WERI-Rb-1 (cell line): ENCODE measurements at regions not wholly inside any gene's neighbourhood (a gene's known extent, or its start where the extent isn't known, plus 50 kb on each side); places are given as distances from the start of the nearest gene placed in this dataset.

Experiments
- DNase-seq: peaks from one replicate; pipeline ENCODE4 v3.0.0-alpha.2; 2020
- H3K27ac ChIP-seq: fragments of 250-450 bp; sonication (Bioruptor Pico); 2 replicates; pipeline ENCODE4 v1.5.1; 2020; ENCODE audit warnings: mild to moderate bottlenecking, moderate library complexity
- H3K27me3 ChIP-seq: fragments of 250-450 bp; sonication (Bioruptor Pico); 2 replicates; pipeline ENCODE4 v1.5.1; 2021; ENCODE audit warnings: mild to moderate bottlenecking, low read depth, moderate library complexity; ENCODE audit not compliant: insufficient read depth, severe bottlenecking
- H3K36me3 ChIP-seq: fragments of 250-450 bp; sonication (Bioruptor Pico); 2 replicates; pipeline ENCODE4 v1.5.1; 2020; ENCODE audit warnings: mild to moderate bottlenecking, moderate library complexity
- H3K4me3 ChIP-seq: 2 replicates; pipeline ENCODE4 v1.5.1; 2011; ENCODE audit warnings: low read depth, mild to moderate bottlenecking, control low read depth, low read length
- H3K9me3 ChIP-seq: fragments of 250-450 bp; sonication (Bioruptor Pico); 2 replicates; pipeline ENCODE4 v1.5.1; 2021; ENCODE audit warnings: mild to moderate bottlenecking, moderate library complexity; ENCODE audit not compliant: severe bottlenecking
- CTCF ChIP-seq: IDR thresholded peaks from 2 replicates; pipeline ENCODE4 v1.5.1; 2011; ENCODE audit warnings: low read depth, mild to moderate bottlenecking, control low read depth, inconsistent platforms, low read length

GRCh38 chr3:25156626-25157025, 271.4 kb upstream of the RARB start:
- H3K9me3 ChIP-seq: no peaks in the 10 kb centered on the region
- no peak overlapping the region for H3K4me3 ChIP-seq
- no peaks in the 10 kb centered on the region for H3K27me3 ChIP-seq
- no peak overlapping the region for H3K27ac ChIP-seq
- no peak for TF ChIP-seq CTCF
- DNase-seq: no peak
- no peaks in the 10 kb centered on the region for H3K36me3 ChIP-seq

GRCh38 chr3:25165306-25165705, 262.8 kb upstream of the RARB start:
- H3K9me3 ChIP-seq: no peaks in the 10 kb centered on the region
- TF ChIP-seq CTCF: no peak
- no peak overlapping the region for H3K4me3 ChIP-seq
- H3K27ac ChIP-seq: no peak overlapping the region
- no peaks in the 10 kb centered on the region for H3K36me3 ChIP-seq
- DNase-seq: no peak
- no peaks in the 10 kb centered on the region for H3K27me3 ChIP-seq

GRCh38 chr3:25166016-25166415, 262.0 kb upstream of the RARB start:
- DNase-seq: no peak
- Histone ChIP-seq H3K36me3 (no peaks in the 10 kb centered on the region), H3K9me3 (no peaks in the 10 kb centered on the region), H3K27me3 (no peaks in the 10 kb centered on the region), H3K27ac (no peak overlapping the region), H3K4me3 (no peak overlapping the region)
- no peak for TF ChIP-seq CTCF

- H3K27ac ChIP-seq: no peak overlapping the region
- H3K27me3 ChIP-seq: no peaks in the 10 kb centered on the region
- DNase-seq: no peak
- no peak overlapping the region for H3K4me3 ChIP-seq
- H3K9me3 ChIP-seq: no peaks in the 10 kb centered on the region
- TF ChIP-seq CTCF: no peak
- H3K36me3 ChIP-seq: no peaks in the 10 kb centered on the region
Measured at GRCh38 chr3:25169151-25169550, 258.9 kb upstream of the RARB start.

GRCh38 chr3:25170021-25170420, 258.0 kb upstream of the RARB start:
- H3K4me3 ChIP-seq: no peak overlapping the region
- no peak for TF ChIP-seq CTCF
- H3K27ac ChIP-seq: no peak overlapping the region
- H3K9me3 ChIP-seq: no peaks in the 10 kb centered on the region
- no peaks in the 10 kb centered on the region for H3K36me3 ChIP-seq
- no peak for DNase-seq
- H3K27me3 ChIP-seq: no peaks in the 10 kb centered on the region

- Histone ChIP-seq H3K27ac (no peak overlapping the region), H3K9me3 (no peaks in the 10 kb centered on the region), H3K27me3 (no peaks in the 10 kb centered on the region), H3K4me3 (no peak overlapping the region), H3K36me3 (no peaks in the 10 kb centered on the region)
- DNase-seq: no peak
- no peak for TF ChIP-seq CTCF
Measured at GRCh38 chr3:25171118-25171807, 256.8 kb upstream of the RARB start.
